GM12878 (cell line): ENCODE measurements at regions not wholly inside any gene's neighbourhood (a gene's known extent, or its start where the extent isn't known, plus 50 kb on each side); places are given as distances from the start of the nearest gene placed in this dataset.

Experiments
- KAT2A ChIP-seq: conservative IDR thresholded peaks from 2 replicates; pipeline ENCODE4 v1.6.1; 2011; ENCODE audit warnings: low read depth, low read length; ENCODE audit not compliant: control insufficient read depth
- NFIC ChIP-seq: IDR thresholded peaks from 2 replicates; pipeline ENCODE4 v1.6.1; 2012; ENCODE audit warnings: low read depth, mild to moderate bottlenecking, inconsistent platforms, low read length, moderate library complexity
- RELA ChIP-seq: fragments of 450-650 bp; IDR thresholded peaks from 2 replicates; pipeline ENCODE4 v1.8.0; 2014; ENCODE audit warnings: borderline replicate concordance; ENCODE audit not compliant: partially characterized antibody
- TCF7 ChIP-seq: IDR thresholded peaks from 2 replicates; pipeline ENCODE4 v1.6.1; 2014; ENCODE audit warnings: antibody characterized with exemption, borderline replicate concordance
- ZBTB11 ChIP-seq: fragments of 450-650 bp; formaldehyde crosslinking; IDR thresholded peaks from 2 replicates; pipeline ENCODE4 v1.5.0; 2022; ENCODE audit warnings: mild to moderate bottlenecking, missing genetic modification characterization
- TF ChIP-seq, protein P1 (sequence below), 3 experiments: IDR thresholded peaks in 2 of 3; conservative IDR thresholded peaks in 1 of 3; 2 replicates each; pipeline ENCODE4 v1.5.1; 2011; ENCODE audit warnings: low read depth in 3 of 3, low read length in 3 of 3, mild to moderate bottlenecking in 3 of 3, control low read depth in 2 of 3, moderate library complexity in 2 of 3, inconsistent platforms in 1 of 3, mixed read lengths in 1 of 3; ENCODE audit not compliant: control insufficient read depth in 2 of 3, insufficient read depth in 1 of 3; ENCODE audit errors: extremely low read depth in 1 of 3

DNA sequence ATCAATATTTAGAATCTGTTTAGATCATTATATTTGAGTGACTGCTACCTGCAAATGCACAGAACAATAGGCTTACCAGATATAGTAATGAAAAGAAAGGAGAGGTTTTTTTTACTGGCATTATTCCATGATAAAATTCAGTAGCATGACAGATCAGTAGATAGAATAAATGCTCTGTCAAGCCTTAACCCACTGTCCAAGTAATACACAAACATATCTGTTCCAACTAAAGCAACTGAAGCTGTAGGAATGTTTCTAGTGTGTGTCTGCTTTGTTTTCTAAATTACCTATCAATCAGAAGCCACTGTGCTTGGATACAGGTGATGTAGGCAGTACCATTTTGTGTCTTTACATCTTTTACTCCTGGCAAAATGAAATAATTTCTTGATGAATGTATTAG is 604.6 kb downstream of the PCDH7 start:
- TF ChIP-seq TCF7 (no peak), RELA (no peak), KAT2A (no peak), NFIC (no peak), ZBTB11 (CRISPR knock-in tag) (no peak)
- TF ChIP-seq, protein P1, sequence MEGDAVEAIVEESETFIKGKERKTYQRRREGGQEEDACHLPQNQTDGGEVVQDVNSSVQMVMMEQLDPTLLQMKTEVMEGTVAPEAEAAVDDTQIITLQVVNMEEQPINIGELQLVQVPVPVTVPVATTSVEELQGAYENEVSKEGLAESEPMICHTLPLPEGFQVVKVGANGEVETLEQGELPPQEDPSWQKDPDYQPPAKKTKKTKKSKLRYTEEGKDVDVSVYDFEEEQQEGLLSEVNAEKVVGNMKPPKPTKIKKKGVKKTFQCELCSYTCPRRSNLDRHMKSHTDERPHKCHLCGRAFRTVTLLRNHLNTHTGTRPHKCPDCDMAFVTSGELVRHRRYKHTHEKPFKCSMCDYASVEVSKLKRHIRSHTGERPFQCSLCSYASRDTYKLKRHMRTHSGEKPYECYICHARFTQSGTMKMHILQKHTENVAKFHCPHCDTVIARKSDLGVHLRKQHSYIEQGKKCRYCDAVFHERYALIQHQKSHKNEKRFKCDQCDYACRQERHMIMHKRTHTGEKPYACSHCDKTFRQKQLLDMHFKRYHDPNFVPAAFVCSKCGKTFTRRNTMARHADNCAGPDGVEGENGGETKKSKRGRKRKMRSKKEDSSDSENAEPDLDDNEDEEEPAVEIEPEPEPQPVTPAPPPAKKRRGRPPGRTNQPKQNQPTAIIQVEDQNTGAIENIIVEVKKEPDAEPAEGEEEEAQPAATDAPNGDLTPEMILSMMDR (IDR thresholded peaks at IDR 0.05 in 2 of 3, conservative IDR thresholded peaks at IDR 0.05 in 1 of 3; ENCODE audit: control insufficient read depth in 2 of 3, extremely low read depth in 1 of 3, insufficient read depth in 1 of 3, low read depth in 3 of 3, low read length in 3 of 3): no peak
